ENCODE measurements at regions not wholly inside any gene's neighbourhood (a gene's known extent, or its start where the extent isn't known, plus 50 kb on each side); places are given as distances from the start of the nearest gene placed in this dataset.

- no peak for FAIRE-seq
- ChIA-PET POLR2A (ENCODE audit: partially characterized antibody) (no interaction called here), CTCF (ENCODE audit: partially characterized antibody) (no interaction called here)
- Histone ChIP-seq H3K4me1 (replicated peaks in 1 of 4; ENCODE audit: control insufficient read depth in 3 of 4, insufficient read depth in 4 of 4, low read length in 3 of 4) (peaks cover 0 to 4% (median 0%) of the 10 kb centered on the region in 4 experiments; a peak in 4 of 7 replicates), H3K36me3 (ENCODE audit: control insufficient read depth in 2 of 4, insufficient read depth in 4 of 4, low read length in 3 of 4) (no peaks in the 10 kb centered on the region), H3K56ac (replicated peaks; ENCODE audit: insufficient read length, low read depth, low read length) (no peak overlapping the region), H2AK5ac (ENCODE audit: low read depth, low read length) (0 out of 2 replicates have a peak overlapping the region, but pooled peaks have one; percentile 39), H4K8ac (ENCODE audit: extremely low read depth, insufficient read depth, low read length) (no peak overlapping the region), H2BK15ac (ENCODE audit: low read length) (no peak overlapping the region), H2BK12ac (ENCODE audit: low read depth, low read length) (no peak overlapping the region), H3K14ac (ENCODE audit: insufficient read length) (no peak overlapping the region), H2BK5ac (ENCODE audit: low read depth, low read length) (no peak overlapping the region), H4K20me1 (replicated peaks in 1 of 2; ENCODE audit: control insufficient read depth in 1 of 2, insufficient read depth in 2 of 2, low read length in 2 of 2) (no peaks in the 10 kb centered on the region), H3K4me3 (ENCODE audit: extremely low read depth in 1 of 4, insufficient read depth in 2 of 4, low read depth in 3 of 4, low read length in 4 of 4) (no peak overlapping the region), H3K4ac (replicated peaks; ENCODE audit: insufficient read length, low read depth, low read length) (no peak overlapping the region), H4K5ac (ENCODE audit: insufficient read length, low read depth, low read length) (no peak overlapping the region), H3K27ac (ENCODE audit: low read depth, low read length) (no peak overlapping the region), H3K18ac (ENCODE audit: extremely low read depth, low read length) (no peak overlapping the region), H3K9ac (replicated peaks in 1 of 4; ENCODE audit: extremely low read depth in 1 of 4, low read depth in 3 of 4, low read length in 3 of 4) (no peak overlapping the region), H3K9me3 (ENCODE audit: insufficient read depth in 2 of 2, low read depth in 1 of 2, low read length in 1 of 2) (no peaks in the 10 kb centered on the region; a peak in 1 of 4 replicates), H4K91ac (replicated peaks; ENCODE audit: insufficient read length, low read length) (peak overlapping the region; percentile 81), H3K79me2 (ENCODE audit: control insufficient read depth in 1 of 2, insufficient read depth in 2 of 2, low read length in 2 of 2) (no peaks in the 10 kb centered on the region), H3K27me3 (replicated peaks in 1 of 4; ENCODE audit: control insufficient read depth in 3 of 4, extremely low read depth in 1 of 4, insufficient read depth in 3 of 4, low read length in 3 of 4) (no peaks in the 10 kb centered on the region), H3K23me2 (ENCODE audit: low read depth, low read length) (no peaks in the 10 kb centered on the region), H2BK20ac (ENCODE audit: low read length) (no peak overlapping the region), H2BK120ac (replicated peaks; ENCODE audit: low read depth, low read length) (no peak overlapping the region), H2AFZ (ENCODE audit: low read length) (peak overlapping the region; percentile 53; the same call in 1 of the 2 replicates), H3K4me2 (ENCODE audit: insufficient read depth in 1 of 2, low read depth in 2 of 2, low read length in 2 of 2) (no peak overlapping the region), H3K79me1 (ENCODE audit: low read depth, low read length) (no peaks in the 10 kb centered on the region), H3K23ac (ENCODE audit: insufficient read length) (no peak overlapping the region)
- 92% methylated on average over 5 of the region's 5 CpGs; no CpG with 5 or more reads in 1 of the 2 experiments for WGBS, 2 experiments (ENCODE audit: extremely low coverage in 1 of 2, insufficient coverage in 1 of 2, insufficient read length in 1 of 2, insufficient replicate concordance in 2 of 2, low coverage in 1 of 2, low lambda C conversion rate in 2 of 2, missing lambda C conversion rate in 1 of 2)
- TF ChIP-seq RAD21 (IDR thresholded peaks at IDR 0.05 in 1 of 2, conservative IDR thresholded peaks at IDR 0.05 in 1 of 2; ENCODE audit: low read depth in 2 of 2, low read length in 2 of 2) (no peak), ZNF274 (IDR thresholded peaks at IDR 0.05; ENCODE audit: borderline replicate concordance, extremely low read depth, low read length) (no peak), SIRT6 (IDR thresholded peaks at IDR 0.05; ENCODE audit: low read length) (no peak), SAP30 (IDR thresholded peaks at IDR 0.05; ENCODE audit: insufficient read depth, insufficient replicate concordance, low read length) (no peak), SP1 (IDR thresholded peaks at IDR 0.05; ENCODE audit: low read depth, low read length) (no peak), JUN (IDR thresholded peaks at IDR 0.05; ENCODE audit: low read depth, low read length) (no peak), ASH2L (IDR thresholded peaks at IDR 0.05; ENCODE audit: low read length) (no peak), EP300 (IDR thresholded peaks at IDR 0.05; ENCODE audit: borderline replicate concordance in 1 of 2, low read depth in 2 of 2, low read length in 2 of 2) (no peak), NRF1 (IDR thresholded peaks at IDR 0.05; ENCODE audit: low read depth, low read length) (no peak), RXRA (IDR thresholded peaks at IDR 0.05; ENCODE audit: insufficient read depth, low read depth, low read length) (no peak), TAF1 (IDR thresholded peaks at IDR 0.05; ENCODE audit: low read depth, low read length) (no peak), CREB1 (IDR thresholded peaks at IDR 0.05) (no peak), POLR2AphosphoS5 (IDR thresholded peaks at IDR 0.05; ENCODE audit: low read depth, low read length) (no peak), RNF2 (IDR thresholded peaks at IDR 0.05; ENCODE audit: borderline replicate concordance, low read depth, low read length, missing control alignments, poor library complexity, severe bottlenecking) (no peak), SRF (IDR thresholded peaks at IDR 0.05; ENCODE audit: low read depth, low read length) (no peak)
- DNase-seq (ENCODE audit: low read depth in 1 of 2, low spot score in 2 of 2) = no peak
Observed at GRCh38 chr13:104525467-104525866, 1459.2 kb upstream of the SLC10A2 start.
